ENCODE measurements at regions not wholly inside any gene's neighbourhood (a gene's known extent, or its start where the extent isn't known, plus 50 kb on each side); places are given as distances from the start of the nearest gene placed in this dataset.
"Not testable (repeated sequence)": the region's sequence is repeated elsewhere in the genome, so short reads cannot be mapped to it uniquely, and the experiment has no call there.

DNA sequence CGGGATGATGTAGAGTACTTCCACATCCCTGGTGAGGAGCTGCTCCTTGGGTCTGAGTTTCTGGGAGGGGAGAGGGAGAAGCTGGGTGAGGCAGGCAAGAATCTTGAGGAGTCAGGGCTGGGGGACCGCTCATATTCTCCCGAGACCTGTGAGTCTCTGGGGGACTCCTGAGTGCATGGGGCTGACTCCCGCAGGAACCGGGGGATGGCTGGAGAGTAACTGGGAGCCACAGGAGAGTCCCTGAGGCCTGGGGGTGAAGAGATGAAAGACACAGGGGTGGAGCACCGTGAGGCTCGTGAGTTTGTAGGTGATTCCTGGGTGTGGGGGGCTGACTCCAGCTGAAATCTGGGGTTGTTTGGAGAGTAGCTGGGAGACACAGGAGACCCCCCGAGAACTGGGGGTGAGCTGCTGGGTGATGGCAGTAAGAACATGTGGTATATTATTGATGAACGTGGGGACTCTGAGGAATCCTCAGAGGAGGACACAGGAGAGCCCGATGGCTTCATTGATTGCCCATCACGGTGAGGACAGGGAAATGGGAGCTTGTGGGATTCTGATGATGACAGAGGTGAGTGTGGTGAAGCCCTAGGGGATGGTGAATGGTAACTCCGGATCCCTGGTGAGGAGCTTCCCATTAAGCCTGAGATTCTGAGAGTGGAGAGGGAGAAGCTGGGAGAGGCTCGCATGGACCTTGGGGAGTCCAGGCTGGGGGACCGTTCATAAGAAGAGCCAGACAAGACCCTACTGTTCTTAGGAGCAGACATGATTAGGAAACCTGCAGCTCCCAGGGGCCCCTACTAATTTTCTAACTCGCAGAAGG is 301.1 kb downstream of the CWH43 start:
- H3K27me3 Mint-ChIP-seq; DNase-seq; H3K27ac Mint-ChIP-seq; H3K4me3 Mint-ChIP-seq; H3K4me1 Mint-ChIP-seq; CTCF ChIA-PET; POLR2A ChIA-PET; H3K36me3 Mint-ChIP-seq (ENCODE audit: low read depth): not testable (repeated sequence)
- peaks cover 17% of the 10 kb centered on the region for H3K9me3 Mint-ChIP-seq

DNA sequence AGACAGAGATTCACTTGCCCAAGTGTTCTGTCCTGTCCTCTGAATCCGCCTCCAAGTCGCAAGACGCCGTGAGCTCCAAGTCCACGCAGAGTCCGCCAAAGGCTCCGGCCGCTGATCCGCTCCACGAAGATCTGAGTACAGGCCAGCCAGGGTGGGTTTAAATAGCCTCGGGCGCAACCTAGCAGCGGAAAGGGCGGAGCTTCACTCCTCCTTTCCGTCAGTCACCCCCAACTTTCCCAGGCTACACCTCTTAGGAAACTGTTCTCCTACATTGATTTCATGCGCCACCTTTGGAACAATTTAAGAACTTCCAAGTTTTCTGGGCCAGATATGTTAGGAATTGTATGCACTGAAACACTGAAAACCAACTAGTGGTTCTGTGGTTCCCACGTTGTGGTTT is 301.8 kb downstream of the CWH43 start:
- H3K4me1 Mint-ChIP-seq; H3K36me3 Mint-ChIP-seq (ENCODE audit: low read depth); POLR2A ChIA-PET; H3K27ac Mint-ChIP-seq; DNase-seq; CTCF ChIA-PET; H3K4me3 Mint-ChIP-seq; H3K27me3 Mint-ChIP-seq: not testable (repeated sequence)
- peaks cover 17% of the 10 kb centered on the region for H3K9me3 Mint-ChIP-seq

DNA sequence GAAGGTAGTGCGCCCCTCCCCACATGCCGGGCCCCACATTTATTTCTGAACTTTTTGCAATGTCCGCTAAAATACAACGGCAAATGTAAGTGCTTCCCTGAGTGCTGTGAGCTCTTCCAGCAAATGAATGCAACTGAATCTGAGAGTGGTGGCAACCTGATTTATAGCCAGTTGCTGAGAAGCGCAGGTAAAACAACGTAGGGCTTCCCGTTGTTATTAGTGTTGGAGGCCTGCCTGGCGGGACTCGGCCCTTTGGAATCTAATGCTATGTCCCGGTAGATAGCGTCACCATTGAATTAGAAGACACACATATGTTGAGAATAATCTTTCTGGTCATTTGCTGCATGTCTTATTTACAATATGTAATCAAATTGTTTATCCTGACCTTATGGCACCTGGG is 302.7 kb downstream of the CWH43 start:
- CTCF ChIA-PET; H3K36me3 Mint-ChIP-seq (ENCODE audit: low read depth); H3K27me3 Mint-ChIP-seq; H3K4me1 Mint-ChIP-seq; POLR2A ChIA-PET; H3K4me3 Mint-ChIP-seq; DNase-seq; H3K27ac Mint-ChIP-seq: not testable (repeated sequence)
- H3K9me3 Mint-ChIP-seq: peaks cover 17% of the 10 kb centered on the region

DNA sequence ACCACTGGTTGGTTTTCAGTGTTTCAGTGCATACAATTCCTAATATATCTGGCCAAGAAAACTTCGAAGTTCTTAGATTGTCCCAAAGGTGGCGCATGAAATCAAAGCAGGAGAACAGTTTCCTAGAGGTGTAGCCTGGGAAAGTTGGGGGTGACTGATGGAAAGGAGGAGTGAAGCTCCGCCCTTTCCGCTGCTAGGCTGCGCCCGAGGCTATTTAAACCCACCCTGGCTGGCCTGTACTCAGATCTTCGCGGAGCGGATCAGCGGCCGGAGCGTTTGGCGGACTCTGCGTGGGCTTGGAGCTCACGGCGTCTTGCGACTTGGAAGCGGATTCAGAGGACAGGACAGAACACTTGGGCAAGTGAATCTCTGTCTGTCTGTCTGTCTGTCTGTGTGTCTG is 328.7 kb downstream of the CWH43 start:
- H3K27me3 Mint-ChIP-seq; H3K4me1 Mint-ChIP-seq; DNase-seq; CTCF ChIA-PET; POLR2A ChIA-PET; H3K4me3 Mint-ChIP-seq; H3K27ac Mint-ChIP-seq; H3K36me3 Mint-ChIP-seq (ENCODE audit: low read depth): not testable (repeated sequence)
- H3K9me3 Mint-ChIP-seq: peaks cover 18% of the 10 kb centered on the region

DNA sequence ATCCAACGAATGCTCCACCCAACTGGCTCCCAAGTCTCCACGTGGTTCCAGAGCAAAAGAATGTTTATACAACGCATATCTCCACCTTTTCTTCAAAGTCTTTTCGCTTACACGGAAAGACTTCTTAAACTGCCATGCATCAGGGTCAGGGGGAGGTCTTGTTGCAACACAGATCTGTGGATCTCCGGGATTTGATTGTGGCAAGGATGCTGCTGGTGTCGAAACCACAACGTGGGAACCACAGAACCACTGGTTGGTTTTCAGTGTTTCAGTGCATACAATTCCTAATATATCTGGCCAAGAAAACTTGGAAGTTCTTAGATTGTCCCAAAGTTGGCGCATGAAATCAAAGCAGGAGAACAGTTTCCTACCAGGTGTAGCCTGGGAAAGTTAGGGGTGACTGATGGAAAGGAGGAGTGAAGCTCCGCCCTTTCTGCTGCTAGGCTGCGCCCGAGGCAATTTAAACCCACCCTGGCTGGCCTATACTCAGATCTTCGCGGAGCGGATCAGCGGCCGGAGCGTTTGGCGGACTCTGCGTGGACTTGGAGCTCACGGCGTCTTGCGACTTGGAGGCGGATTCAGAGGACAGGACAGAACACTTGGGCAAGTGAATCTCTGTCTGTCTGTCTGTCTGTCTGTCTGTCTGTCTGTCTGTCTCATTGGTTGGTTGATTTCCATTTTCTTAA is 334.8 kb downstream of the CWH43 start:
- H3K27me3 Mint-ChIP-seq; H3K27ac Mint-ChIP-seq; H3K4me3 Mint-ChIP-seq; H3K36me3 Mint-ChIP-seq (ENCODE audit: low read depth); H3K4me1 Mint-ChIP-seq; POLR2A ChIA-PET; CTCF ChIA-PET; DNase-seq: not testable (repeated sequence)
- peaks cover 20% of the 10 kb centered on the region for H3K9me3 Mint-ChIP-seq

DNA sequence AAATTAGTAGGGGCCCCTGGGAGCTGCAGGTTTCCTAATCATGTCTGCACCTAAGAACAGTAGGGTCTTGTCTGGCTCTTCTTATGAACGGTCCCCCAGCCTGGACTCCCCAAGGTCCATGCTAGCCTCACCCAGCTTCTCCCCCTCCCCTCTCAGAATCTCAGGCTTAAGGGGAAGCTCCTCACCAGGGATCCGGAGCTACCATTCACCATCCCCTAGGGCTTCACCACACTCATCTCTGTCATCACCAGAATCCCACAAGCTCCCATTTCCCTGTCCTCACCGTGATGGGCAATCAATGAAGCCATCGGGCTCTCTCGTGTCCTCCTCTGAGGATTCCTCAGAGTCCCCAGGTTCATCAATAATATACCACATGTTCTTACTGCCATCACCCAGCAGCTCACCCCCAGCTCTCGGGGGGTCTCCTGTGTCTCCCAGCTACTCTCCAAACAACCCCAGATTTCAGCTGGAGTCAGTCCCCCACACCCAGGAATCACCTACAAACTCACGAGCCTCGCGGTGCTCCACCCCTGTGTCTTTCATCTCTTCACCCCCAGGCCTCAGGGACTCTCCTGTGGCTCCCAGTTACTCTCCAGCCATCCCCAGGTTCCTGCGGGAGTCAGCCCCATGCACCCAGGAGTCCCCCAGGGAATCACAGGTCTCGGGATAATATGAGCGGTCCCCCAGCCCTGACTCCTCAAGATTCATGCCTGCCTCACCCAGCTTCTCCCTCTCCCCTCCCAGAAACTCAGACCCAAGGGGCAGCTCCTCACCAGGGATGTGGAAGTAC is 335.6 kb downstream of the CWH43 start:
- H3K36me3 Mint-ChIP-seq (ENCODE audit: low read depth); H3K4me3 Mint-ChIP-seq; POLR2A ChIA-PET; H3K27me3 Mint-ChIP-seq; H3K4me1 Mint-ChIP-seq; H3K27ac Mint-ChIP-seq; CTCF ChIA-PET; DNase-seq: not testable (repeated sequence)
- H3K9me3 Mint-ChIP-seq: peaks cover 20% of the 10 kb centered on the region

DNA sequence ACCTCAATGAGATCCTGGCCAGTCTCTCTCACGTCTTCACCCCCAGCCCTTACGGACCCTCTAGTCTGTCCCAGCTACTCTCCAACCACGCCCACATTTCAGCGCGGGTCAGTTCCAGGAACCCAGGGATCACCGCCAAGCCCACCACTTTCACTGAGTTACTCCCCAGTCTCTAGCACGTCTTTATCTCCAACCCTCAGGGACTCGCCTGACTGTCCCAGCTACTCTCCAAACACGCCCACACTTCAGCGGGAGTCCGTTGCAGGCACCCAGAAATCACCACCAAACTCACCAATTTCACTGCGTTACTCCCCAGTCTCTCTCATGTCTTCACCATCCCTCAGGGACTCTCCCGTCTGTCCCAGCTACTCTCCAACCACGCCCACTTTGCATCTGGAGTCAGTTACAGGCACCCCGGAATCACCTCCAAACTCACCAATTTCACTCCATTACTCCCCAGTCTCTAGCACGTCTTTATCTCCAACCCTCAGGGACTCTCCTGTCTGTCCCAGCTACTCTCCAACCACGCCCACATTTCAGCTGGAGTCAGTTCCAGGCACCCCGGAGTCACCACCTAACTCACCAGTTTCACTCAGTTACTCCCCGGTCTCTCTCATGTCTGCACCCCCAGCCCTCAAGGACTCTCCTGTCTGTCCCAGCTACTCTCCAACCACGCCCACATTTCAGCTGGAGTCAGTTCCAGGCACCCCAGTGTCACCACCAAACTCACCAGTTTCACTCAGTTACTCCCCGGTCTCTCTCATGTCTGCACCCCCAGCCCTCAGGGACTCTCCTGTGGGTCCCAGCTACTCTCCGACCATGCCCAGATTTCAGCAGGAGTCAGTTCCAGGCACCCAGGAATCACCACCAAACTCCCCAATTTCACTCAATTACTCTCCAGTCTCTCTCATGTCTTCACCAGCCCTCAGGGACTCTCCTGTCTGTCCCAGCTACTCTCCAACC is 336.8 kb downstream of the CWH43 start:
- not testable (repeated sequence) for H3K36me3 Mint-ChIP-seq (ENCODE audit: low read depth); H3K27ac Mint-ChIP-seq

DNA sequence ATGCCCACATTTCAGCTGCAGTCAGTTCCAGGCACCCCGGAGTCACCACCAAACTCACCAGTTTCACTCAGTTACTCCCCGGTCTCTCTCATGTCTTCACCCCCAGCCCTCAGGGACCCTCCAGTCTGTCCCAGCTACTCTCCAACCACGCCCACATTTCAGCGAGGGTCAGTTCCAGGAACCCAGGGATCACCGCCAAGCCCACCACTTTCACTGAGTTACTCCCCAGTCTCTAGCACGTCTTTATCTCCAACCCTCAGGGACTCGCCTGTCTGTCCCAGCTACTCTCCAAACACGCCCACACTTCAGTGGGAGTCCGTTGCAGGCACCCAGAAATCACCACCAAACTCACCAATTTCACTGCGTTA is 337.5 kb downstream of the CWH43 start:
- POLR2A ChIA-PET, DNase-seq: not testable (repeated sequence)

More for the DNA sequence above, 336.8 kb downstream of the CWH43 start:
- H3K4me1 Mint-ChIP-seq, CTCF ChIA-PET, POLR2A ChIA-PET, H3K4me3 Mint-ChIP-seq, DNase-seq, H3K27me3 Mint-ChIP-seq: not testable (repeated sequence)
- H3K9me3 Mint-ChIP-seq: peaks cover 20% of the 10 kb centered on the region

More for the DNA sequence above, 337.5 kb downstream of the CWH43 start:
- CTCF ChIA-PET; H3K27me3 Mint-ChIP-seq; H3K4me1 Mint-ChIP-seq; H3K36me3 Mint-ChIP-seq (ENCODE audit: low read depth); H3K4me3 Mint-ChIP-seq; H3K27ac Mint-ChIP-seq: not testable (repeated sequence)
- H3K9me3 Mint-ChIP-seq: peaks cover 20% of the 10 kb centered on the region

Data from activated CD4-positive, alpha-beta T cell treated with anti-CD3 and anti-CD28 coated beads, Interleukin-2, amount 10 ng/mL, durations not matched to agents 7 days and 5 days (primary cell).